Ovary (tissue), 7 donors: ENCODE measurements at regions not wholly inside any gene's neighbourhood (a gene's known extent, or its start where the extent isn't known, plus 50 kb on each side); places are given as distances from the start of the nearest gene placed in this dataset.

Source experiments
- DNase-seq, 5 donors: peaks; one replicate each; pipeline ENCODE4 v3.0.0-alpha.2; 2019 to 2020
- H3K27ac ChIP-seq, 2 donors: fragments of 200-600 bp; one replicate each; pipeline versions ENCODE4 v1.5.1 to v1.8.0; 2019 to 2022
- H3K27me3 ChIP-seq: fragments of 200-600 bp; one replicate; pipeline ENCODE4 v1.8.0; 2022
- H3K36me3 ChIP-seq: fragments of 200-600 bp; sonication (generic); one replicate; pipeline ENCODE4 v1.5.1; 2019
- H3K4me1 ChIP-seq: one replicate; pipeline ENCODE4 v1.8.1; 2013; ENCODE audit warnings: mild to moderate bottlenecking, moderate library complexity; ENCODE audit not compliant: insufficient read depth
- H3K4me3 ChIP-seq: fragments of 200-600 bp; sonication (generic); one replicate; pipeline ENCODE4 v1.5.1; 2017
- H3K9me3 ChIP-seq, 2 donors: fragments of 200-600 bp in 1 of 2; sonication (generic) in 1 of 2; one replicate each; pipeline versions ENCODE4 v1.5.1 to v1.8.1; 2013 to 2019; ENCODE audit warnings: mild to moderate bottlenecking in 1 of 2, moderate library complexity in 1 of 2
- EP300 ChIP-seq: sonication (generic); formaldehyde crosslinking; IDR thresholded peaks from one replicate; pipeline ENCODE4 v1.6.1; 2017; ENCODE audit warnings: antibody characterized with exemption
- POLR2A ChIP-seq: fragments of 450-650 bp; IDR thresholded peaks from one replicate; pipeline ENCODE4 v1.6.1; 2017; ENCODE audit warnings: antibody characterized with exemption, mild to moderate bottlenecking, moderate library complexity
- WGBS, 3 donors: extraction: QIAGEN DNeasy Blood & Tissue Kit in 1 of 3; methylation state at CpG; one replicate each; pipeline versions ENCODE4 v1.1.5 to v1.1.7; 2013 to 2017; 5-methylcytosine and 5-hydroxymethylcytosine counted together
- intact Hi-C, 4 donors: fragments of 100-400 bp; cut with DNase I; formaldehyde crosslinking; loops; one replicate each; pipeline versions ENCODE4 v1.11.0 to v1.15.1; 2022 to 2023
- TF ChIP-seq, protein P1 (sequence below), 3 donors: fragments of 450-650 bp in 2 of 3; fragments of 200-600 bp in 1 of 3; IDR thresholded peaks; one replicate each; pipeline versions ENCODE4 v1.5.1 to v1.8.0; 2016 to 2022; ENCODE audit warnings: antibody characterized with exemption in 3 of 3, mild to moderate bottlenecking in 1 of 3
- donor health status: DM: no; HTN: no; CAD: no; lungs with moderate emphysema.
- donor health status: DM: no; HTN: no; CAD: no.
- donor health status: Bipolar disorder and iron deficiency.
- donor health status: DM: no; HTN: no; CAD: no.
- donor health status: DM: yes; HTN: yes; CAD: no.

DNA sequence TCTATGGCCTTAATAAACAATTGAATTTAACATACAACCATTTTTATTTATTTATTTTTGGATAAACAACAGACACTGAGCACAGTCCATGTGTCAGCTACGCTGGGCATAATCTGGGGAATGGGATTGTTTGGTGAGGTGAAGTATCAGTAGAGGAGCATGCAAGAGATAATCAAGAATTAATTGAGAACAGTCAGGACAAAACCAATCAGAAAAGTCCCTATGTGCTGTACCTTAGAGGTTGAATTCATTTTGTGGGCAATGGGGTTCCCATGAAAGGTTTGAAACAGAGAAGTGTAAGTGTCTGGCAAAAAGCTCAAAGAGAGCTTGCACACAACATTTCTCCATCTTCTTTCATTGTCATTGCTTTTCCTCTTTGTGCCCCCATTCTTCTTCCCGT, 198.2 kb downstream of the RNF144A start:
- no peak overlapping the region for H3K27ac ChIP-seq
- no peak for DNase-seq
- WGBS, 3 donors: 49 to 64% (median 51%) methylated on average over 2 of the region's 2 CpGs
- no peak overlapping the region for H3K4me3 ChIP-seq
- intact Hi-C loops: no loop called here
- H3K27me3 ChIP-seq: no peaks in the 10 kb centered on the region
- no peaks in the 10 kb centered on the region for H3K36me3 ChIP-seq
- peaks cover 2% of the 10 kb centered on the region for H3K4me1 ChIP-seq
- no peaks in the 10 kb centered on the region for H3K9me3 ChIP-seq
- TF ChIP-seq, protein P1, sequence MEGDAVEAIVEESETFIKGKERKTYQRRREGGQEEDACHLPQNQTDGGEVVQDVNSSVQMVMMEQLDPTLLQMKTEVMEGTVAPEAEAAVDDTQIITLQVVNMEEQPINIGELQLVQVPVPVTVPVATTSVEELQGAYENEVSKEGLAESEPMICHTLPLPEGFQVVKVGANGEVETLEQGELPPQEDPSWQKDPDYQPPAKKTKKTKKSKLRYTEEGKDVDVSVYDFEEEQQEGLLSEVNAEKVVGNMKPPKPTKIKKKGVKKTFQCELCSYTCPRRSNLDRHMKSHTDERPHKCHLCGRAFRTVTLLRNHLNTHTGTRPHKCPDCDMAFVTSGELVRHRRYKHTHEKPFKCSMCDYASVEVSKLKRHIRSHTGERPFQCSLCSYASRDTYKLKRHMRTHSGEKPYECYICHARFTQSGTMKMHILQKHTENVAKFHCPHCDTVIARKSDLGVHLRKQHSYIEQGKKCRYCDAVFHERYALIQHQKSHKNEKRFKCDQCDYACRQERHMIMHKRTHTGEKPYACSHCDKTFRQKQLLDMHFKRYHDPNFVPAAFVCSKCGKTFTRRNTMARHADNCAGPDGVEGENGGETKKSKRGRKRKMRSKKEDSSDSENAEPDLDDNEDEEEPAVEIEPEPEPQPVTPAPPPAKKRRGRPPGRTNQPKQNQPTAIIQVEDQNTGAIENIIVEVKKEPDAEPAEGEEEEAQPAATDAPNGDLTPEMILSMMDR (IDR thresholded peaks at IDR 0.05): no peak
- TF ChIP-seq POLR2A (no peak), EP300 (no peak)

- TF ChIP-seq, protein P1 (IDR thresholded peaks at IDR 0.05): no peak
- no peak for TF ChIP-seq POLR2A
- Histone ChIP-seq H3K9me3 (no peaks in the 10 kb centered on the region), H3K27ac (no peak overlapping the region), H3K27me3 (no peaks in the 10 kb centered on the region), H3K36me3 (no peaks in the 10 kb centered on the region), H3K4me3 (no peak overlapping the region), H3K4me1 (peaks cover 2% of the 10 kb centered on the region)
- WGBS, 3 donors: 77 to 81% (median 78%) methylated on average over 4 of the region's 4 CpGs
- intact Hi-C loops: no loop called here
- DNase-seq: no peak
These were observed 198.7 kb downstream of the RNF144A start for GRCh38 chr2:7115906-7116305.

DNA sequence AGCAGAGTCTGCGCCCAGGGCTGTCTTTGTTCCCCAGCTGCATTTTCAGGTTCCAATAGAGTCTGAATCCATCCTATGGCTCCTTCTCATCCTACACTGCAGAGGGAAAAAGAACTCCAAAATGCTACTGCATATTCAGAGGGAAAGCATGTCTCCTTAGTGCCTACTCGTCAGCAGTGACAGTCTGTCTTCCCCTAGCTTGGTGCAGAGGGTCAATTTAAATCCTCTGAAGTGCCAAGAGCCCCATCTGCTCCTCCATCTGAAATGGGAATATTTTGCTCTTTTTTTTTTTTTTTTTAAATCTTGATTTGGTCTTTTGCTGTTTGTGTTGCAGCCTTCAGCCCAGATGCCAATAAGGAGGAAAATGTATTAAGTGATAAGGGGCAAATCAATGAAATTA, 199.3 kb downstream of the RNF144A start:
- H3K4me1 ChIP-seq: peaks cover 2% of the 10 kb centered on the region
- H3K27ac ChIP-seq: no peak overlapping the region
- H3K36me3 ChIP-seq: no peaks in the 10 kb centered on the region
- H3K4me3 ChIP-seq: no peak overlapping the region
- no peak for DNase-seq
- WGBS, 3 donors: 89 to 97% (median 89%) methylated on average over 2 of the region's 2 CpGs
- intact Hi-C loops: no loop called here
- no peaks in the 10 kb centered on the region for H3K9me3 ChIP-seq
- TF ChIP-seq, protein P1 (IDR thresholded peaks at IDR 0.05): no peak
- TF ChIP-seq EP300 (no peak), POLR2A (no peak)
- H3K27me3 ChIP-seq: no peaks in the 10 kb centered on the region

DNA sequence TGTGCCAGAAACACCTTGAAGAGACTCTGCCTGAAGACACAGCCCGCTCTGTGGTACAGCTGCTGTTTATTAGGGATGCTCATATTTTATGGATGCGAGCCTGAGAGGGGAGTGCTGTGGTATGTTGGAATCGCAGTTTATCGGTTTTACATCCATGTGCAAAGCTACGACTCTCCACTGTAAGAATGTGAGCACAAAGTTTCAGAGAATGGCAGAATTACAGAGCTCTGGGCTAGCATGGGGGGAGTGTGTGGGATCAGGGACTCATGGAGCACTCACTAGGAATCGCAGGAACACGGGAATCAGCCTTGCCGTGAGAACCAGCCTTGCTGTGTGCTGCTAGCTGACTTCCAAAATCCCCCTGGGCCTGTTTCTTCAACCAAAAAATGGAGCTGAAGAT, 199.9 kb downstream of the RNF144A start:
- no peaks in the 10 kb centered on the region for H3K9me3 ChIP-seq
- H3K27ac ChIP-seq: no peak overlapping the region

More for the DNA sequence above, 199.9 kb downstream of the RNF144A start:
- Histone ChIP-seq H3K36me3 (no peaks in the 10 kb centered on the region), H3K4me1 (peaks cover 2% of the 10 kb centered on the region), H3K4me3 (no peak overlapping the region), H3K27me3 (no peaks in the 10 kb centered on the region)
- no peak for DNase-seq
- intact Hi-C loops: no loop called here
- 85 to 91% (median 86%) methylated on average over 8 of the region's 8 CpGs for WGBS, 3 donors
- TF ChIP-seq, protein P1 (IDR thresholded peaks at IDR 0.05): no peak
- no peak for TF ChIP-seq EP300
- no peak for TF ChIP-seq POLR2A
